ENCODE measurements at regions not wholly inside any gene's neighbourhood (a gene's known extent, or its start where the extent isn't known, plus 50 kb on each side); places are given as distances from the start of the nearest gene placed in this dataset.

GRCh38 chr3:193982258-193982659 is 153.7 kb upstream of the HES1 start (continued):
- no peak for TF ChIP-seq EZH2 (IDR thresholded peaks at IDR 0.05; ENCODE audit: low read depth, unreplicated experiment)
- TF ChIP-seq REST (IDR thresholded peaks at IDR 0.05; ENCODE audit: unreplicated experiment), result no peak
- no peak for TF ChIP-seq EZH2phosphoT487 (IDR thresholded peaks at IDR 0.05; ENCODE audit: unreplicated experiment)
- TF ChIP-seq ZNF331 (CRISPR knock-in tag; IDR thresholded peaks at IDR 0.05; ENCODE audit: low read depth), result no peak
- no peak for TF ChIP-seq ETS1 (IDR thresholded peaks at IDR 0.05)

GRCh38 chr3:193983846-193984818 is 151.8 kb upstream of the HES1 start:
- ATAC-seq (no peak), DNase-seq (ENCODE audit: low spot score) (no peak)
- Mint-ChIP-seq H3K4me1 (peaks cover 3% of the 10 kb centered on the region; the same call in 2 of the 3 replicates), H3K4me3 (no peak overlapping the region), H3K36me3 (ENCODE audit: low read depth) (no peaks in the 10 kb centered on the region), H3K9me3 (no peaks in the 10 kb centered on the region), H3K27me3 (ENCODE audit: insufficient read depth, low read depth, poor library complexity) (peaks cover 19% of the 10 kb centered on the region), H3K27ac (no peak overlapping the region)
- no peak overlapping the region for H2AFZ ChIP-seq
- no peaks in the 10 kb centered on the region for H3K4me1 ChIP-seq (ENCODE audit: insufficient read depth)
- no peaks in the 10 kb centered on the region for H3K79me2 ChIP-seq (replicated peaks; ENCODE audit: insufficient read depth)
- no peaks in the 10 kb centered on the region for H3F3A ChIP-seq (replicated peaks; ENCODE audit: low read depth)
- no peaks in the 10 kb centered on the region for H4K20me1 ChIP-seq (replicated peaks; ENCODE audit: insufficient read depth)
- no peak overlapping the region for H3K4me3 ChIP-seq
- H3K27ac ChIP-seq (ENCODE audit: low read depth), result no peak overlapping the region
- H3K36me3 ChIP-seq (ENCODE audit: insufficient read depth), result no peaks in the 10 kb centered on the region
- no peaks in the 10 kb centered on the region for H3K27me3 ChIP-seq (ENCODE audit: insufficient read depth)
- no peak overlapping the region for H3K4me2 ChIP-seq
- no peaks in the 10 kb centered on the region for H3K9me2 ChIP-seq (ENCODE audit: insufficient read depth)
- TF ChIP-seq JUNB (IDR thresholded peaks at IDR 0.05; ENCODE audit: unreplicated experiment), result no peak
- TF ChIP-seq NANOG (IDR thresholded peaks at IDR 0.05; ENCODE audit: borderline replicate concordance), result no peak
- TF ChIP-seq CTCF (conservative IDR thresholded peaks at IDR 0.05; ENCODE audit: low read depth in 2 of 2), result no peak
- no peak for TF ChIP-seq STAT1 (IDR thresholded peaks at IDR 0.05; ENCODE audit: unreplicated experiment)
- no peak for TF ChIP-seq EZH2 (IDR thresholded peaks at IDR 0.05; ENCODE audit: low read depth, unreplicated experiment)
- TF ChIP-seq EZH2phosphoT487 (IDR thresholded peaks at IDR 0.05; ENCODE audit: unreplicated experiment), result no peak
- no peak for TF ChIP-seq ETS1 (IDR thresholded peaks at IDR 0.05)
- TF ChIP-seq ZNF114 (CRISPR knock-in tag; IDR thresholded peaks at IDR 0.05), result no peak
